ENCODE measurements at regions not wholly inside any gene's neighbourhood (a gene's known extent, or its start where the extent isn't known, plus 50 kb on each side); places are given as distances from the start of the nearest gene placed in this dataset.

DNA sequence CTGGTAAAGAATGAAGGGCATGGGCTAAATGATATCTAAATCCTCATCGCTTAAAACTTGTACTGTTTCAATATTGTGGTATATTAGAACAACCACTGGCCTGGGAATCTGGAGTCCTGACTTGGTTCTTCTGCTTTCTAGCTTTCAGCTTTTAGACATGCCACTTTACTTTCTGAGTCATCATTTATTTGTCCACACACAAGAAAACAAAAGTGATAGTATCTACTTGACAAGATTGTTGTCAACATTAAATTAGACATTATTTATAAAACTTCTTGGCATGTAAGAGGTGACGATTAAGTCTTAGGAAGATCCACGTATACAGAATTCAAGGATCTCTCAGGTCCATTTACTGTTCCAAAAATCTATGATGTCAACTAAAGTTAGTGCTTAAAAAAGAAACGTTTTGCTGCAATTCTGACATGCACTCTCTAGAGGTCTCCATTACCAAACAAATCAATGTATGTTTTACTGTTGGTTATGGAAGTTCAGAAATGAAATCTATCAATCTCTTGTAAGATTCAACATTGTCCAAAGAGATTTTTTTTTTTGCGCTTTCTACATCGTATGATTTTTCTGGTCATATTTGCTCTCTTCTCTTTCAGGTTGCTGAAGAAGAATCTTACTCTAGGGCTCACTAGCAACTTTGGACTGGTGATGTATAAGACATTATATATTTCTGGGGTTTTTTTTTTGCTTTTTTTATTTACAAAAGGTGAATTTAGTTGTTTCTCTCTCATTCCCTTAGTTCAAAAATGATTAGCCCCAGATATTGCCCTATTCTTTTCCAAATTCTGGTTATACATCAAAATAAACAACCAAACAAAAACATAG, 53.6 kb upstream of the DYNC1I1 start:
- DNase-seq, result peak; percentile 27

DNA sequence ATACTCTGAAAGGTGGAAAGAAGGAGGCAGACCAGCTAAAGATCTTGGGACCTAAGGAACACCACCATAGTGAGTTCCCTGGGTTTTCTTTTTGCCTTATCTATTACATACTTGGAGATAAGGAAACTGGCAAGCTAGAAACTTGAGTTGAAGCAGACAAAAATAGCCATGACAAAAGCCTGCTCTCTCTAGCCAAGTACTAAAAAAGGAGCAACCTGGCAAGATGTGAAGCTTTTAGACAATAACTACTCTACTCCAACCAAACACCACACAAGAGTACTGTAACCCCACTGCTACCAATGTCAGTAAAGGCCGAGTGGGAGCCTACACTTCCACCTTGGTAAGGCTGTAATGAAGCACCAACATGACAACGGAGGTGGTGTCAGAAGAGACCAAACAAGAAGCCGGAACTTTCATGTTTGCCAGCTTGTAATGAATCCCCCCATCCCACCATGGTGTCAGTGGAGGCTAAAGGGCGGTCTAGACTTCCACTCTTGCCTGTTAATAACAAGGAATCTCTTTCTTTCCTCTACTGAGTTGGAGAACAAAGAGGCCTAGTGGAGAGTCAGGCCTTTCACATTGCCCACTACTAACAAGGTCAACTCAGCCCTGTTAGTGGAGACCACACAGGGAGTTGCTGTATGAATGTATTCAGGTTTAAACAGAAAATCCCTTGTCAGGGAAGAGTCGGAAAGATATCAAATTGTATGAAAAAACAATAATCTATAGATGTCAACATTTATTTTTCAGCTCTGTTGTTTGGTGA, 55.8 kb upstream of the DYNC1I1 start:
- DNase-seq, result no peak

DNA sequence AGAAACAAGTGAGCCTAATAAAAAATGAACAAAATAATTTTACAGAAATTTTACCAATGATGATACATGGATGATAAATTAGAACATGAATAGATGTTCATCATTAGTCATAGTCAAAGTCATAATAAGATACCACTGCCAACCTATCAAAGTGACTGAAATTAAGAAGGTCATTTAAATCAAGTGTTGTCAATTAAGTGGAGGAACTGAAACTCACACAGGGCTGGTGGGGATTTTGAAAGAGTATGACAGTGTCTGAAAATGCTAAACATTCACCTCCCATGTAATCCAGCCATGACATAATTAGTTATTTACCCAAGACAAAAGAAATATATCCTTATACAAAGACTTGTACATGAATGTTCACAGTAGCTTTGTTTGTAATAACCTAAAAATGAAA, 57.1 kb upstream of the DYNC1I1 start:
- DNase-seq, result no peak

DNA sequence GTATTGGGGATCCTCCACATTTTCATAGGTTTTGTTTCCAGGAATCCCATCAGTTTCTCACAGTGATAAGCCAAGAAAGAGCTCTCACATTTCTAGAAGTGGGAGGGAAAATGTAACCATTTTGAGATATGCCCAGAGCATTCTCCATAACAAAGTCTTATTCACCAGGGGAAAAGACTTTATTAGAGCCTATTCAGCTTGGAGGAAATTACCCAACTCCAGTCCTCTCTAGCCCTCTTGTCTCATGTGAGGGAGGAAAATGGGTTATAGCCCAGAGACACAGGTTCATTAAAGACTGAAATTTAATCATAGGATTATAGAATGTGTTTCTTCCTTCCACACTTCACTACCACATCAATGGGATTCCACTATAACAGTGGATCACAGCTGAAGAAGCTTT, 61.6 kb upstream of the DYNC1I1 start:
- DNase-seq, result no peak

DNA sequence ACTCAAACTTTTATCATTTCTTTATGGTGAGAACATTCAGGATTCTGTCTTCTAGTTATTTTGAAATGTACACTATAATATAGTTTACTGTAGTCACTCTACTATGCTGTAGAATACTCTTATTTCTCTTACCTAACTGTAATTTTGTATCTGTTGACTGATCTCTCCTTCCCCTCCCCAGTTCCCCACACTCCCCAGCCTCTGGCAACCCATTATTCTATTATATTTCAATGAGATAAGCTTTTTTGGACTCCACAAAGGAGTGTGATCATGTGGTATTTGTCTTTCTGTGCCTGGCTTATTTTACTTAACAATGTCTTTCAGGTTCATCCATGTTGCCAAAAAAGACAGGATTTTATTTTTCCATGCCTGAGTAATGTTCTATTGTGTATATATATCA, 71.4 kb upstream of the DYNC1I1 start:
- DNase-seq, result no peak

DNA sequence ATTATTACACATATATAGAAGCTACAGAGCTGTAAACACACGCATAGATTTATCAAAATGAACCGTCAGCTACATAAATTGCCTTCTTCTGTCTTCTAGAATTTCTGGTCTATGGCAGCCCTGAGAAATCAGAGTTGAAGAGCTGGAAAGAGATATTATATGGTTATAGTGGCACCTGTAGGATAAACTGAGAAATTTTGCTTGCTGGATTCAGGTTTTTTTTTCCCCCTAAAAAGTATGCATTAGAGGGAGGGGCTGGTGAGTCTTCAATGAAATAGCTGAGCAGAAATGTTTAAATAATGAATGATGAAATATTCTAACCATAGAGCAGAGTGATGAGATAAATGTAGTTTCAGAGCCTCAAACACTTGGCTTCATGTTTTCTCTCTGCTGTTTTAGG, 78.0 kb upstream of the DYNC1I1 start:
- no peak for DNase-seq

DNA sequence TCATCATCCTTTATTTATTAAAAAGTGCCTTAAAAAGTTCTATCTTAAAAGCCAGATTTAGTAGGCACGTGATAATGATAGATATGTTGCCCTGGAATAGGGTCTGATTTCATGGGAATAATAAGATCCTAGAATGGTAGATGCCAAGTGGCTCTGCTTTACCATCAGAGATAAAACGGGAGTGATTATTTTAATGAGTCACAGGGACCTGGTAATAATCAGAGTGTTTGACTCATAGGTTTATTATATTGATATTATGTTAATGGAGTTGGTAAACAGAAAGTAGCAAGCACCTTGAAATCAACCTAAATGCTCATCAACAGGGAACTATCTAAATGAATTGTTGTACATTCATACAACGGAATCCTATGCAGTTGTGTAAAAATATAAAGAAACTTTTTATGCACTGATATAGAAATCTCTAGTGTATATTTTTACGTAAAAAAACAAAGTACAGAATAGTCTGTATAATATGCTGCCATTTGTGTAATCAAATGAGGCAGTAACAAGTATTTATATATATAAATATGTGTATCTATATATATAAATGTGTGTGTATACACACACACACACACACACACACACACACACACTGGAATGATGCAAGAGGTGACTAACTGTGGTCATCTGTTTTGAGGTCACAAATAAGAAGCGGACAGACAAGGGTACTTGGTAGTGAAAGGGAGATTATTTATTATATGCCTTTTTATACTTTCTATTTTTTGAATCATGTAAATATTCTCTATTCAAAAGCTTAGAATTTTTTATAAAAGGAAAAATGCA, 78.6 kb upstream of the DYNC1I1 start:
- DNase-seq, result no peak

DNA sequence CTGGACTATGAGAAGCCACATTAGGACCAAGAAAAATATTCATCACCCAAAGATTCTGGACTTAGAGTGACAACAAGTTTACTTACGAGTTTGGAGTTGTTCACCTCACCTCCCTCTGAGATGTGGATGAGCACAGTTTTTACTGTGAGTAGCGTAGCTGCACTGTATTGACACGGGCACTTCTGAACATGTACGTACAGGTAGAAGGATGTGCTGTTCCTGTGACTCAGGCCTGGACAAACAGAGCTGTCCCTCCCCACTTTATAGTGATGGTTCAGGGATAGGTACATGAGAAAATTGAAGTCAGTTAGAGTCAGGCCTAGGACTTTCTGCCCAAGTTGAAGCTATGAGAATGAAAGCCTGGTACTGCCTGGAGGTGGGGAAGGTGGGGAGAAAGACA, 80.9 kb upstream of the DYNC1I1 start:
- no peak for DNase-seq

DNA sequence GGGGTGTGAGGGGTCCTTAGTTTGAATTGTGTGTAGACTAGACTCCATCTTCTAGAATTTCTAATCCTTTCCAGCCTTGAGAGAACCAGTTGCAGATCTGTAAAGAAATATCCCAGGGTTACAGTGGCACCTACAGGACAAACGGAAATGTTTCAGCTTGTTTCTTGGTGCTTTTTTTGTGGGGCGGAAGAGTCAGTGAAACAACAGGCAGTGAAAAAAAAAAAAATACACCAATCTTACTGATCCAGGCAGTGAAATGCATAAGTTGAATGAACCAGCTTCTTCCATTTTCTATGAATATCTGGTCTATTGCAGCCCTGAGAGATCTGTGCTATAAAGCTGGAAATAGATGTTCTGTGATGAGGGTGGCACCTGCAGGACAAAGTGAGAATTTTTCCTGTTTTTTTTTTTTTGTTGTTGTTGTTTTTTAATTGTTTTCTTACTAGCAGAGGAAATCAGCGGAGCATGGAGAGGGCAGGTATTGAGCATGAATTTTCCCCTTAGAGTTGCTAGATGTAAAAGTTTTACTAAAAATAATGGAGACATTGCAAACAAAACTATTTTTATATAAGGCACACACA, 81.9 kb upstream of the DYNC1I1 start:
- DNase-seq, result peak; percentile 25

DNA sequence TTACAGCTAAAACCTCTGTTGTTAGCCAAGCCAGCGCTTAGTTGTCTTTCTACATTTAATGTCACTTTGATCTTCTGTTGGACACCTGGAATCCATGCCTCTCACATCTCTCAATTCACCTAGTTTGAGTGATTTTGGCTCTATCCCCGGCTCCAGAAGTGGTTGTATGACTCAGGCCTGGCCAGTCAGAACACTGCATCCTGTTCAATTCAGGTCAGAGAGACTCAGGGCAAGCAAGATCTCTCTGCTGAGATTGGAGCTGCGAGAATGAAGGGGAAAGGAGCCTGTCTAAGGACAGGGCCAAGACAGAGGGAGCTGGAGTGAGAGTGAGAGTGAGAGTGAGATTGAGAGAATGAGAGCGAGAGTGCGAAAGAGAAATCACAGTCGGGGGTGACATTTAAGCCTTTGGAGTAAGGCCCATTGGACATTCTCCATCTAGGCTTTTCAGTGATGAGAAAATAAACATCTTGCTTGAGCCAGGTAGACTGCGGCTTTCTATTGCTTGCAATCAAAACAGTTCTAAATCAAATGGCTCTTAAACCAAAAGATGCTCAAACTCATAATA, 83.3 kb upstream of the DYNC1I1 start:
- no peak for DNase-seq

DNA sequence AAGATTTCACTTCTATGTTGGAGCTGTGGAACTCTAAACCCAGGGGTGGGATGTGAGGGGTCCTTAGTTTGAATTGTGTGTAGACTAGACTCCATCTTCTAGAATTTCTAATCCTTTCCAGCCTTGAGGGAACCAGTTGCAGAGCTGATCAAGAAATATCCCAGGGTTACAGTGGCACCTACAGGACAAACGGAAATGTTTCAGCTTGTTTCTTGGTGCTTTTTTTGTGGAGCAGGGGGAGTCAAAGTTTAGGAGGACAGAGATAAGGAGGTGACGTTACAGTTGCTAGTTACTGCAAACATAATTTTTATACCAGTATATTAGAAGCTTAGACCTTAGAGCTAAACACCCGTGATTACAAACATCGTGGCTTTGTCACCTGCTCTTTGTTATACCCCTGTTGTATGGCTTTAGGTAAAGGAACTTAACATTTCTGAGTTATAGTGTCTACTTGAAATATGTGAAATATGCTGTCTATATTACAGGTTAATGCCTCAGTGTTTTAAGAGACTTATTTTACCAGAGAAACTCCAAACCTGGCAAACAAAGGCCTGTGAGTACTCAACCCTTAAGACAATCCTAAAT, 84.5 kb upstream of the DYNC1I1 start:
- no peak for DNase-seq

DNA sequence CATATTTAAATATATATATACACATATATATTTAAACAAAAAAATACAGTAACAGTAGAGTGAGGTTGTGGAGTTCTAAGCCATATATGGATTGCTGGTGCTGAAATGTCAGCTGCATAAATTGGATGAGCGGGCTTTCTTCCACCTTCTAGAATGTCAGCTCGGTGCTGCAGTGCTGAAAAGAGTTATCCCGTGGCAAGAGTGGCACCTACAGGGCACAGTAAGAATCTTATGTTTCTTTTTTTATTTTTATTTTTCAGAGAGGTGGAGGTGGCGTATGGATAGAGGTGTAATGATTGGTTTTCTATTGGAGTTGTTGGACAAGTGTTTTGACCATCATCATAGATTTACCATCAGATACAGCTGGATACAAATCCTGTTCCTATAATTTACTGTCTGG, 86.2 kb upstream of the DYNC1I1 start:
- DNase-seq, result peak; percentile 34

DNA sequence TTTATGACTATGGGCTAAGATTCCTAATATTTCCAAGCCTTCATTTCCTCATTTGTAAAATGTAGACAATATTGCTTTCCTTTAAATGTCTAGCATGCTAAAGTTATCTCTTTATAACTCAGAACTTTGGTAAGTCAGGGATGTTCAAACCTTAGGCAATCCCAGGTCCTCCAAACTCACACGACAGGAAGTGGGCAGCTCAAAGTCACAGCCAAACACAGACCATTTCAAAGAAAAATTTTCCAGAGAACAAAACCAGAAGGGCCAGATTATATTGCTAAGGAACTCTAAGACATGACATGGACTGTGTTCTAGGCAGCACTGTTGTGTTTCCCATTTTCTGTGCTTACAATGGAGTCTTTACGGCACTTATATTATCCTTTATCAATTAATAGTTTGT, 87.8 kb upstream of the DYNC1I1 start:
- no peak for DNase-seq

DNA sequence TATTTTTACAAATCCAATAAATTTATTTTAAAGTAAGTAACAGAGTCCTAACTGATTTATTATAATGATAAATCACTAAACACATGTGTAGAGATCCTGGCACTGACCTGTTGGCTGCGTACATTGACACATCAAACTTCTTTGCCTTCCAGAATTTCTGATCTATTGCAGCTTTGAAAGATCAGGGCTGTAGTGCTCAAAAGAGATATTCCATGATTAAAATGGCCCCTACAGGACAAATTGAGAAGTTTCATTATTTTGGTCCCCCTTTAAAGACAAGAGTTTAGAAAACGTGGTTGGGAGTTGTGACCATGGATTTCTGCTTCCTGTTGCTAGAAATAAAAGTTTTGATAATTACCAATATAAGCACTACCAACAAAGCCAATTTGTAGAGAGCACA, 87.7 kb upstream of the PDK4 start:
- no peak for DNase-seq

DNA sequence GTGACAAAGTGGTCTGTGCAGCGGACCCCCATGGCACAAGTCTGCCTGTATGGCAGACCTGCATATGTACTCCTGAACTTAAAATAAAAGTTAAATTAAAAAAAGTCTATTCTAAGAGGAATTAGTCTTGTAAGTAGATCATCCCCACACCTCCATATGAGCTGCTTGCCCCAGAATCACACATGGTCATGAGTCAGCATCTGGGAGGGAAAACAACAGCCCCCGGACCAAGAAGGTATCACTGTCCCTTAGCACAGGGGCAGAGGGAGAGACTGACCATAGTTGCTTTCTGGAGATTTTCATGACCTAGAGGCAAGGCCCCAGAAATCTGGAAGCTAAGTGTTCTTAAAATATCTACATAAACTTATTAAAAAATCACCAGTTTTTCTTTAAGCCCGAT, 86.6 kb upstream of the PDK4 start:
- DNase-seq, result no peak

DNA sequence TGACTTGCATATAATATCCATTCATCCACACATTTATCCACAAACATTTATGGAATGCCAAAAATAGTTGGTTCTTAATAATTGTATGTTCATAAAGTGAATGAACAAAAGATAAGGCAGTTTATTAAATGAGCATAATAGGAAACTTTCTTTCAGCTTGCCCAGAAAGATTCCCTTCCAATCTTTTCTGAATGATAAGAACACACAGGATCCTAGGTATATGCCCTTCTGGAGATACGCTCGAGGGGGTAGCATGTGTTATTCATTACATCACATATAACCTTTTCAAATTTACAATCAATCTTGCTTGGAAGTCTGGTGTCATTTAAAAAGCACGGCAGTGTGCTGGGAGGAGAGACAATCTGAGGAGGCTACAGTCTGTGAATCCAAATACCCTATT, 80.4 kb upstream of the PDK4 start:
- DNase-seq, result no peak

DNA sequence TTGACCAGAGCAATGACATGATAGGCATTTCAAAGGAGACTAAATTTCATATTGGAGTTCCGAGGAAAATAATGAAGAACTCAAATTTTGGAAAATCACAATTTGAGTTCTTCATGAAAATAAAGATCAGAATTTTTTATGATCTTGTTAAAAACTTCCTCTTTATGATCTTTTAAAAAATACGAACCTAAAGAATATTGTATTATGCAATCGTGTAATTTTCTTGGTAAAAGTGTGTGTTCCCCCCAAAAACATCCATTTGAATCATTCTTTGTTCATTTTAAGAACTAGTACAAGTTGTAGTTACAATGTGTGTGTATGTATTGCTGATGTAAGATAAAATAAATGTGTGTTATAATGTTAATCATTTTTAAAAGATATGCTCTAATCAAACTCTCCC, 79.3 kb upstream of the PDK4 start:
- no peak for DNase-seq

DNA sequence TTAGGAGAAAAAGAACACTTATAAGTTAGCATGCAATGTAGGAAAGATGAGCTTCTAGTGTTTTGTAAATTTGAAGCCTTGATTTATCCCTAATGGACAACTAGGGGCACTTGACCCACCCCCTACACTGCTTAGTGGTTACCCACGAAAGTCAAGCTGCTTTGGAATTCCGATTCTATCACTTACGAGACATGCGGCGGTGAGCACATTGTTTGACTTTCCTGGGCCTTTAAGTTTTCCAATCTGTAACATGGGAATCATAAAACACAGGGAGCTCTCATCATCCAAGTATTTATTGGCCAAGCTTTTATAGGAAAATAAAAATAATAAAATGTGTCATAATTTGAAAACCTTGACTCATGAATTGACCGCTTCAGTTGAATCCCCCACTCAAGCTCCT, 78.7 kb upstream of the PDK4 start:
- no peak for DNase-seq

DNA sequence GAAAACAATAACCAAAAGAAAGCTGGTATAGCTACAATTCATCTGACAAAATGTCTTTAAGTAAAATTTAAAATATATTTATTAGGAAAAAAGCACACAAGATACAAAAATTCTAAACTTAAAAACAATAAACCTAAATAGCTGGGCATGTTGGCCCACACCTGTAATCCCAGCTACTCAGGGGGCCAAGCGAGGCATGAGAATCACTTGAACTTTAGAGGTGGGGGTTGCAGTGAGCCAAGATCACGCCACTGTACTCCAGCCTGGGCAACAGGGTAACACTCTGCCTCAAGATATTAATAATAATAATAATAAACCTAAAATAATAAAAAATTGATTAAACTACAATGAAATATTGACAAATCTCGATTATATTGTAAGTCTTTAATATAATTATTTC, 77.8 kb upstream of the PDK4 start:
- no peak for DNase-seq

DNA sequence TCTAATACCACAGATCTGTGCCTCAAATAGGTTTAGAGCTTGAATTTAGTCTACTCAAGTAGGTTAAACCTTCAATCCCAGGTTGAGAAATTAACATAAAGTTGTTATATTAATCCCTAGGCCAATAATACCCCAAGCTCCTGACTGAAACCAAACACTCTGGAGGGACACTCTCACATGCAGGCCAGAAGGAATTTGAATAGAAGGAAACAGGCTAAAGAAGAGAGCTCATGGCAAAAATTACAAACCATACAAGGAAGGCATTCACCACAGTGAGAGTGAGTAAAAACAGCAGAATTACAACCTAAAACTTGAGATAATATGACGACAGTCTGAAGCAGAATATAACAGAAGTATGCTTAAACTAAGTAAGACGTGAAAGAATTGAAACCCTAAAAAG, 76.1 kb upstream of the PDK4 start:
- DNase-seq, result no peak

DNA sequence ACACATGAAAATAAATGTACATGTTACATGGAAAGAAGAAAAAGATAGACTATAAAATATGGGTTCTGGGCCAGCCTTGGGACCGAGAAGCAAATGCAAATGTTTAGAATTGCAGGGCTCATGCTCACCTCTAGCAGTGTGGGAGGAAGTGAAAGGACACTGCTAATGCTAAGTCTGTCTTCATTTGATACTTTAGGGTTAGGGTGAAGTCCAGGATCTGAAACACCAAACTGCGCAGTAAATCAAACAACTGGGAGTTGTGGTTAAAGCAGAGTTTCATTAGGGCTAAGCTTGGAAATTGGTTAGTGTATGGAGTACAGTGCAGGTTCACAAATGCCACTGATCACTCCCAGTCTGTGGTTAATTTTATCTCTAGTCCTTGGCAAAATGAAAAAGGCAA, 73.2 kb upstream of the PDK4 start:
- no peak for DNase-seq

DNA sequence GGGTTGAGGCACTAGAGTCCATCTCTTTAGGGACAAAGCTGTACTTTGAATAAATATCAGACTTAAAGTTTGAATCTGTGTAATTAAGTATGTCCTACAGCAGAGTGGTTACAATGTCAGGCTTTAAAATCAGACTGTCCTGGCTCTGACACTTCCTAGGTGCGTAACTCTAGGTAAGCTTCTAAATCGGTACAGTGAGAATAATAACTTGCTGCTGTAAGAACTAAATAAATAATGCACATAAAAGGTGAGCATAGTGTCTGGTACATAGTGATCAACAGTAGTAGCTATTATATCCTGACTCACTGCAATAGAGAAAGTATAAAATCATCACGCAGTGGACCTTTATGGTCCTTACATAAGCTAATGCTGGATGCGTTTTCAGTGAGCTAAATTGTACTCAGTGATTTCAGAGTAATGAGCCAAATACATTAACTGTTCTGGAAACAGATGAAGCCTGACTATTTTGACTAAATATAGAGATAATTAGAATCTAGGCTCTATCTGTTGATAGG, 72.2 kb upstream of the PDK4 start:
- no peak for DNase-seq
